Calu3 (cell line): ENCODE measurements at regions not wholly inside any gene's neighbourhood (a gene's known extent, or its start where the extent isn't known, plus 50 kb on each side); places are given as distances from the start of the nearest gene placed in this dataset.

Experiments used
- BruUV-seq: library from RNA; stranded (reverse); fragments of 400-500 nt; replicated peaks from 2 replicates; lab custom pipeline; 2021; lab: Mats Ljungman, UMichigan
- CTCF ChIA-PET: fragments of 300-600 bp; sonication (Branson Sonifier 250); formaldehyde crosslinking; loops from one replicate; lab custom pipeline; 2022; ENCODE audit warnings: antibody characterized with exemption; lab: Charles Lee
- DNase-seq: peaks from one replicate; pipeline ENCODE4 v3.0.0; 2022
- H3K27ac Mint-ChIP-seq: one replicate; pipeline ENCODE4 v1.8.0; 2022; ENCODE audit warnings: mixed read lengths; ENCODE audit not compliant: unreplicated experiment
- H3K27me3 Mint-ChIP-seq: one replicate; pipeline ENCODE4 v1.8.0; 2022; ENCODE audit warnings: mixed read lengths; ENCODE audit not compliant: unreplicated experiment
- H3K36me3 Mint-ChIP-seq: one replicate; pipeline ENCODE4 v1.8.0; 2022; ENCODE audit warnings: mild to moderate bottlenecking, moderate library complexity, mixed read lengths; ENCODE audit not compliant: insufficient read depth, unreplicated experiment
- H3K4me1 Mint-ChIP-seq: one replicate; pipeline ENCODE4 v1.8.0; 2022; ENCODE audit warnings: mild to moderate bottlenecking, low read depth, mixed read lengths; ENCODE audit not compliant: unreplicated experiment
- H3K4me3 Mint-ChIP-seq: one replicate; pipeline ENCODE4 v1.8.0; 2022; ENCODE audit warnings: mild to moderate bottlenecking, low read depth, moderate library complexity, mixed read lengths; ENCODE audit not compliant: unreplicated experiment
- H3K9me3 Mint-ChIP-seq: one replicate; pipeline ENCODE4 v1.8.0; 2022; ENCODE audit warnings: low read depth, mixed read lengths; ENCODE audit not compliant: unreplicated experiment
- intact Hi-C: fragments of 100-400 bp; cut with micrococcal nuclease; formaldehyde crosslinking; loops from one replicate; pipeline ENCODE4 v1.10.0; 2022; ENCODE audit not compliant: unreplicated experiment
- TF ChIP-seq, protein P1 (sequence below): fragments of 200-600 bp; IDR thresholded peaks from one replicate; pipeline ENCODE4 v1.8.0; 2022; ENCODE audit warnings: antibody characterized with exemption; ENCODE audit not compliant: unreplicated experiment

GRCh38 chr2:83725735-83726134 is 733.3 kb downstream of the SUCLG1 start:
- no peaks in the 10 kb centered on the region for H3K36me3 Mint-ChIP-seq
- peaks cover 26% of the 10 kb centered on the region for H3K9me3 Mint-ChIP-seq
- CTCF ChIA-PET: no interaction called here
- no TSS peak for BruUV-seq
- H3K4me1 Mint-ChIP-seq: no peaks in the 10 kb centered on the region
- H3K27ac Mint-ChIP-seq: no peak overlapping the region
- TF ChIP-seq, protein P1, sequence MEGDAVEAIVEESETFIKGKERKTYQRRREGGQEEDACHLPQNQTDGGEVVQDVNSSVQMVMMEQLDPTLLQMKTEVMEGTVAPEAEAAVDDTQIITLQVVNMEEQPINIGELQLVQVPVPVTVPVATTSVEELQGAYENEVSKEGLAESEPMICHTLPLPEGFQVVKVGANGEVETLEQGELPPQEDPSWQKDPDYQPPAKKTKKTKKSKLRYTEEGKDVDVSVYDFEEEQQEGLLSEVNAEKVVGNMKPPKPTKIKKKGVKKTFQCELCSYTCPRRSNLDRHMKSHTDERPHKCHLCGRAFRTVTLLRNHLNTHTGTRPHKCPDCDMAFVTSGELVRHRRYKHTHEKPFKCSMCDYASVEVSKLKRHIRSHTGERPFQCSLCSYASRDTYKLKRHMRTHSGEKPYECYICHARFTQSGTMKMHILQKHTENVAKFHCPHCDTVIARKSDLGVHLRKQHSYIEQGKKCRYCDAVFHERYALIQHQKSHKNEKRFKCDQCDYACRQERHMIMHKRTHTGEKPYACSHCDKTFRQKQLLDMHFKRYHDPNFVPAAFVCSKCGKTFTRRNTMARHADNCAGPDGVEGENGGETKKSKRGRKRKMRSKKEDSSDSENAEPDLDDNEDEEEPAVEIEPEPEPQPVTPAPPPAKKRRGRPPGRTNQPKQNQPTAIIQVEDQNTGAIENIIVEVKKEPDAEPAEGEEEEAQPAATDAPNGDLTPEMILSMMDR: no peak
- no peaks in the 10 kb centered on the region for H3K27me3 Mint-ChIP-seq
- intact Hi-C loops: no loop called here
- DNase-seq: no peak
- no peak overlapping the region for H3K4me3 Mint-ChIP-seq

- CTCF ChIA-PET: no interaction called here
- H3K4me3 Mint-ChIP-seq: no peak overlapping the region
- TF ChIP-seq, protein P1: no peak
- no peaks in the 10 kb centered on the region for H3K4me1 Mint-ChIP-seq
- peaks cover 5% of the 10 kb centered on the region for H3K9me3 Mint-ChIP-seq
- intact Hi-C loops: no loop called here
- H3K36me3 Mint-ChIP-seq: no peaks in the 10 kb centered on the region
- H3K27ac Mint-ChIP-seq: no peak overlapping the region
- BruUV-seq: no TSS peak
- H3K27me3 Mint-ChIP-seq: no peaks in the 10 kb centered on the region
- DNase-seq: no peak
Measured at GRCh38 chr2:83705146-83705545, 753.9 kb downstream of the SUCLG1 start.

DNA sequence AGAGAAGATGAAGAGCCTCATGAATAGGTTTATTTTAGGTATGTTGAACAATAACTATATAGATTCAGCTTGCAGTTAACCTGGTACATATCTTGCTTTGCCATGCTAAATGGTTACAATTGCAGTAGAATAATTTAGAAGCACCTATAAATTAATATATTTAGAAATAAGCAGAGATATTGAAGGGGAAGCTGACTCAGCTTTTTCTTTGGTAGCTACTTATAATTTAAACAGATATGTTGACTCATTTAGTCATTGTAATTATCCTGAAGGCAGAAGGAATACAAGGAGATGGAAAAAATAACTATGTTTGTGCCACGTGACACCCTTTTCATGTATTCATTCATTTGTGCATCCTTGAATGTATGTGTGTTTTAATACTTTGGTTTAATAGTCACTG is 755.5 kb downstream of the SUCLG1 start:
- DNase-seq: no peak
- TF ChIP-seq, protein P1: no peak
- Mint-ChIP-seq H3K27me3 (no peaks in the 10 kb centered on the region), H3K4me1 (no peaks in the 10 kb centered on the region), H3K27ac (no peak overlapping the region), H3K4me3 (no peak overlapping the region), H3K9me3 (peaks cover 7% of the 10 kb centered on the region), H3K36me3 (no peaks in the 10 kb centered on the region)
- intact Hi-C loops: no loop called here
- no TSS peak for BruUV-seq
- CTCF ChIA-PET: no interaction called here

DNA sequence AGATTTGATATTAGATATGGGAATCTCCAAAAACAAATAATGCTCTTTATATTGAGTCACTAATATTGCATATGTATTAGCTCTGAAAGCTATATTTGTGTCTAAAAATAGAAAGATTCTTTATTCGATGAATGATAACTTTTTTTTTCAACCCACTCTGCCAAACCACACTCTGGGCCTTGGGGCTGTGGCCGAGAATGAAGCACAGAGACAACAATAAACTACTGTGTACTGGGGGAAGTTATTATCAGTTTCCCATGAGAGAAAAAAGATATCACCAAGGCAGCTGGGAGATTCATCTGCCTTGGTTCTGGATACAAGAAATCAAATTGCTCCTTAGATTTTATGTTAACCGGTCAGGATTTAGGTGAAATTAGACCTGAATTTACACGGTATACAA is 762.2 kb downstream of the SUCLG1 start:
- DNase-seq: no peak
- no peaks in the 10 kb centered on the region for H3K4me1 Mint-ChIP-seq
- H3K27ac Mint-ChIP-seq: no peak overlapping the region
- CTCF ChIA-PET: no interaction called here
- H3K36me3 Mint-ChIP-seq: no peaks in the 10 kb centered on the region
- BruUV-seq: no TSS peak
- no peak overlapping the region for H3K4me3 Mint-ChIP-seq
- H3K9me3 Mint-ChIP-seq: peaks cover 7% of the 10 kb centered on the region
- H3K27me3 Mint-ChIP-seq: no peaks in the 10 kb centered on the region
- TF ChIP-seq, protein P1: no peak
- intact Hi-C loops: no loop called here

GRCh38 chr2:83695530-83695929 is 763.5 kb downstream of the SUCLG1 start:
- DNase-seq: no peak

More at GRCh38 chr2:83695530-83695929, 763.5 kb downstream of the SUCLG1 start:
- intact Hi-C loops: no loop called here
- BruUV-seq: no TSS peak
- no peaks in the 10 kb centered on the region for H3K27me3 Mint-ChIP-seq
- CTCF ChIA-PET: no interaction called here
- no peaks in the 10 kb centered on the region for H3K36me3 Mint-ChIP-seq
- no peak overlapping the region for H3K4me3 Mint-ChIP-seq
- H3K9me3 Mint-ChIP-seq: peaks cover 9% of the 10 kb centered on the region
- TF ChIP-seq, protein P1: no peak
- H3K4me1 Mint-ChIP-seq: no peaks in the 10 kb centered on the region
- H3K27ac Mint-ChIP-seq: no peak overlapping the region
